ENCODE measurements at regions not wholly inside any gene's neighbourhood (a gene's known extent, or its start where the extent isn't known, plus 50 kb on each side); places are given as distances from the start of the nearest gene placed in this dataset.

DNA sequence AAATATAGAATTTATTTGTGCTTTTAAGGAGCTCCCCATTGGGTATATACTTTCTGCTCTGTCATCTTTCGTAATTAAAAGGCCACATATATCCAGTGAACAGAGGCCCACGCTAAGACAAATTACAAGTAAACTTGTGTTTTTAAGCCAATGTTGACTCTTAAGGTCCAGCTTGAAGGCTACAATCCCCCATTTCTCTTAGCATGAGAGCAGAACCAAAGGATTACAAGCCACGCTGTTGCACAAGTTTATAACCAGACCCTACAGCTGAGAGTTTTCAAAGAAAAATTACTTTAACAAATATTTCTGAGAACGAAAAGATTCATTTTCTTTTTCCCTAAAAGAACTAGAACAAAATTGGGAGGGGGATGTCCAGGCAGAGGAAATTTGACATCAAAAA is 471.0 kb downstream of the TXNL1 start:
- no peak for DNase-seq

- no peak for DNase-seq
Observed at GRCh38 chr18:56166914-56167313, 471.5 kb downstream of the TXNL1 start.

- no peak for DNase-seq
Observed at GRCh38 chr18:56165601-56166355, 472.6 kb downstream of the TXNL1 start.

- DNase-seq: no peak
Observed at GRCh38 chr18:56162311-56163265, 475.8 kb downstream of the TXNL1 start.

DNA sequence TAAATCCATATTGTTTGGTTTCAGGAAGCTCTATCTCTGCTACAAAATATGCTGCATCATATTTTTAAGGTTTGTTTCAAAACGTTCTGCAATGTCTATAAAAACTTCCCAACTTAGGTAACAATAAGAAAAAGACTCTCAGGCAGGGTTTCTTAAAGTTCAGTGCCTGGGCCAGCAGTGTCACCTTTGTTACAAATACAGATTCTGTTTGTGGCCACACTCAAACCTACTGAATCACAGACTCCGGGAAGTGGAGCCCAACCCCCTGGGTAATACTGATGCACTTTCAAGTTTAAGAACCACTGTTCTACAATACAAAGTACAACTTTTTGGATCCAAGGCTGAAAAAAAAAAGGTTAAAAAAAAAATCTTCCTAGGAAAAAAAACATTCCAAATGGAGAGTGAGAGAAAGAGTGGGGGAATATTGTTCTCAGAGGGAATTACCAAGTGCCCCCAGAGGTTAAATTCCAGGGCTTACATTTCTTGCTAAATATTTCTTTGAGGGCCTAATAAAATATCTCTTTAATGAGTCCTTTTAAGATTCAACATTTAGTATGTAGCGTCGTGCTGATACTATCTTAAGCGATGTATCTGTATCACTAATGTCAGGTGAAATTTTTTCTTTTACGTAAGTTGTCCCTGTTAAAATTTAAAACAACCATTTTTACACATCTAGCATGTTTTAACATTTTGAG is 476.7 kb downstream of the TXNL1 start:
- no peak for DNase-seq

DNA sequence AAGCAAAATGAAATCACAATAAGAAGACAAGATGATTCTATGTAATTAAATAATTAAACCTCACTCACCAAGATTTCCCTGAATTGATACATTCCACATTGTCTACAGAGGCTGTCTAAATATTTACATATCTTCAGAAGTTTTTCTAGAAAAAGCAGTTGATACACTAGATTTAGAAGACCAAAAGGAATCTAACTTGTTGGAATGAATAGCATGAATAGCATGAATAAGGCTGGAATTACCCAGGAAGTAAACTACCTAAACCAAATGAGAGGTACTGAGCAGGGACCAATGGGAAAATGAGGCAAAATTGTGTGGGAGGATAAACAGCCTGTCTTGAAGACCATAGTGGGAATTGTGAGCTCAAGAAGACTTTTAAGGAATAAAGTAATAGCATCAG is 479.7 kb downstream of the TXNL1 start:
- DNase-seq: no peak

GRCh38 chr18:56157541-56157940 is 480.9 kb downstream of the TXNL1 start:
- DNase-seq: no peak

DNA sequence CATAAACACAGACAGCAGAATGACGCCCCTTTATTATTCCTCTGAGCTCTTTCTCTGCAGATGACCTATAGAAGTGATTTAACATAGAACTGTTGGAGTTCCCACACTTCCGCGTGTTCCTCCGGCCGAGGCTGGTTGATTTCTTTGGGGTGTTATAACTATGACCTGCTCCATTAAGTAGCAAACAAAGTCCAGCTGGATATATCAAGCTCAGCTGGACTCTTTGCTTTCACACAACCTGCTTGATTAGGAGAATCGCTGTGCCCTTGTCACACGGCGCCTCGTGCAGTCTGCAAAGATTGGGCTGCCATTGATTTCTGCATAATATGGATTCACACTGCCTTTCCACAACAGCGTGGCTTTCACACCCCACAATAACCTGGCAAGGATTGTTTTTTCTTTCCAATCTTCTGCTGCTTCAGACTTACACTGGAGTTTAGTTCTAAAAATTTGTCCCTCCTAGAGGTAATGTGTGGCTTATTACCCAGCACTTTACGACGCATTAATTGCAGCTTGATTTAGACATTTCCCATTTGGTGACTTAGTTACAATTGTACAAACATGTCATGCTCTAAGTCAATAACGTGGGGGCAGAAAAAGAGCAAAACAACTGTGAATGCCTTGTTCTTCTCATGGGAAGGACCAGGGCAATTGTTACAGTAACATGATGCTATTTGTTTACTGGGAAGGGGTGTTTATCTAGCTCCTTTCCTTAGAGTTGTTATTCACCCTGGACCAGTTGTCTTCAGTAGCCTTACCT is 485.7 kb downstream of the TXNL1 start:
- DNase-seq: no peak

- DNase-seq: no peak
Observed at GRCh38 chr18:56148373-56148772, 490.0 kb downstream of the TXNL1 start.

DNA sequence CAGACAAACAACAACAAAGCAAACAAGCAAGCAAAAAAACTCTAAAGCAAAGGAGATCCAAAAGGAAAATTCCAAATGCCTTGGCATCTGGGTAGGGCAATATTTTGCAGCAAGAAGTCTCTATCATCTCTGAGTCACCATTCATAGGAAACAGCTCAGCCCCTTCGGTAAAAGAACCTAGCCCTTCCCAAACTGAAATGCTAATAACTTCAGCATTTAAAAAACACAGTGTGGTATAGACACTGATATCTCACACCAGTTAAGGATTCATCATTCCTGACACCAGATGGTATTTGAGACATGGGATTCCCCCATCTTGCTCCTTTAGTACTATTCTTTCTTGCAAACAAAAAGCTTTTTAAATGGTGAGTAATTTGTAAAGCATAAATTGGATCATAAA is 491.8 kb downstream of the TXNL1 start:
- no peak for DNase-seq

GRCh38 chr18:56142001-56142400 is 496.4 kb downstream of the TXNL1 start:
- no peak for DNase-seq

- DNase-seq: no peak
Observed at GRCh38 chr18:56139792-56140254, 498.6 kb downstream of the TXNL1 start.

GRCh38 chr18:56139372-56139771 is 499.0 kb downstream of the TXNL1 start:
- DNase-seq: no peak

- no peak for DNase-seq
Observed at GRCh38 chr18:56136105-56136504, 502.3 kb downstream of the TXNL1 start.

GRCh38 chr18:56130481-56130880 is 507.9 kb downstream of the TXNL1 start:
- DNase-seq: no peak

GRCh38 chr18:56128153-56128791 is 510.1 kb downstream of the TXNL1 start:
- no peak for DNase-seq

DNA sequence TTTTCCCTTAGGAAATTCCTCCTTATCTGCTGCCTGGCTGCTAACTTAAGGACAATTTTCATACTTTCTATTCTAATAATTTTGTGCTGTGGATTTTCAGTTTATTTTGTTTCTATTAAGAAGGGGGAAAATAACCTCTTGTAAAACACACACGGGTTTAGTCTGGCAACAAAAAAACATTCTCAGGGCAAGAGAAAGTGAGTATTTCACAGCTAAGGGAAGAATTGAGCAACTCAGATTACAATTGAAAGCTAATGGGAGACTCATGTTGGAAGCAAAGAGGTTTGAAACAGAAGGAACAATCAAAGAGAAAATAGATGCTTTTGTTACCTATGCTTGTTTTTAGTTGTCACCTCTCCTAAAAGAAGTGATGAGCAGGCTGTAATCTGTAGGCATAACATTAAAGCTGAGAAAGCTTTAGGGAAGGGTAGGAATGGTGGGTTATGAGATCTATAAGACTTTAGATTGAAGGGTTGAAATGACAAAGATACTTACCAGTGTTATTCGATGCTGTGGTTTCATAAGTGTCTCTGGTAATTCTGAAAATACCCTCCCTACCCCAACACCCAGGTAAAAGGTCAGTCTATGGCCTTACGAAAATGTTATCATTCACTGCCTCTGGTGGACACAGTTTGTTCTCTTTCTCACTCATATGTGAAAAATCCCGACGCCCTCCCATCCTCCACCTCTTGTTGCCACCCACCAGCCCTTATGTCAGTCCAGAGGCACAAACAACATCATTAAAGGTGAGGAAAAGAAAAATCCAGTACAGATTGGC is 510.9 kb downstream of the TXNL1 start:
- no peak for DNase-seq

DNA sequence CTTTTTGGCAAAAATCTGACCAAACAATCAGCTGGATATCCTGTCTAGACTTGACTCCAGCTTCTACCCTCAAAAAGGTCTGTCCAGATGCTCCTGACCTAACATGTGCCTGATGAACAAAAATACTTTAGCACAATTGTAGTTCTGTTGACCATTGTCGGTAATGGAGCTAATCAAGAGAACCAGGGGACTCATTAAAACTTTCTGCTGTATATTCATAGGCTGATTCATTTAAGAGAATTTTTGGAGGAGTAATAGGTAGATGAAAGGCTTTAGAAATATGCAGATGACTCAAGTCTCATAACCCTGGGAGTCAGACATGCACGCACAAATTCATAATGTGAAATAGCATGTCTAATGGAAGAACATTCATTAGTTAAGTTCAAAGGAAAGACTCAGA is 514.2 kb downstream of the TXNL1 start:
- no peak for DNase-seq

DNA sequence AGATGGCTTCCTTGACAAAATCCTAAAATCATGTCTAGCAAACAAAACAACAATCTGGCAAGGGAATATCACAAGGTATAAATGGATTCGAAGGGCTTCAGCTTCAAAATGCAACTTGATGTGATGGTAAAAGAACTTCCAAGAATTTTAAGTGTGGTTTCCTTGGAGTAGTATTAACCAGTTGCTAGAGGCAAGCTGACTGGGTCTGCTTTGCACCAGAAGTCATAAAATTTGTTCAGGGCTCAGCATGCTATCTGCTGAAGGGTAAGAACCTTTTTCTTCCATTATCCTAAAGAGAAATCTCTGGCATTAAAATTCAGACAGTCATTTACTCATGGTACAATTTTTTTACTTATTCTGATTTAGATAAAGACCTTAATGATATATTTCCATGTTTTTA is 516.7 kb downstream of the TXNL1 start:
- DNase-seq: no peak

DNA sequence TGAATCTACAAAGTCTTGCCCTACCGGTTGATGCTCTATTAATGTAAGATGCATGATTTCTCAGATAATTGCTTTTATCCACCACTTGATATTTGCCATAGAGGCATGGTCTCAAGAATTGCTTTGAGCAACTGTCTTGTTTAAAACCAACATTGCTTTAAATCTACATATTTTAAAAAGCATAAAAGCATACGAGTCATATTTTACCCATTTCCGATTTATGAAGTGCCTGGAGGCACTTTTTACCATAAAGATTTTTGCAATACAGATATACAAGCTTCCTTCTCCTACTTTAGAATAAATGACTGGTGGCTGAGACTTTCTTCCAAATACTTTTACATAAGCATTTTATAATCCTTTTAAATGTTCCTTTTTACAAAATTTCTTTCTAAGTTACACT is 517.6 kb downstream of the TXNL1 start:
- DNase-seq: no peak

DNA sequence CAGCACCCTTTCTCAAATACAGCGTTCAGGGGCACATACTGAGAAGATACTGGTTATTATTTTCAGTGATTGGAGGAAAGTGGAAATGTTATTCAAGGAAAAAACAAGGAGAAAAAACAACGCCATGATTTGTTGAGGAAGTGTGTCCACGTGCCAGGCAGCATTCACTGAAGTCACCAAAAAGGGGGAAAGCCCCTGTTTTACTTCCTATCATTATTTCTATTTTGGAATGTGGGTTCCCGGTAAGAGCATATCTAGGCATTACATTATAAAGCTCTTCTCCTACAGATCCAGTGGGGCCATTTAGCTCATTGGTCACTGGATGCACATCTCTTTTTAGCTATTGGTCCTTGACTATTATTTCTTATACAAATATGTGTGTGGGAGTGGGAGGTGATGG is 518.7 kb downstream of the TXNL1 start:
- DNase-seq: no peak
